Mucosa of descending colon (tissue), 3 donors: ENCODE measurements at regions not wholly inside any gene's neighbourhood (a gene's known extent, or its start where the extent isn't known, plus 50 kb on each side); places are given as distances from the start of the nearest gene placed in this dataset.

ENCODE experiments used
- ATAC-seq: fragments of 200-7000 bp; cut with Tn5 transposase; one replicate; pipeline ENCODE4 v1.9.1; 2020; ENCODE audit warnings: mild to moderate bottlenecking, moderate library complexity
- DNase-seq, 3 donors: peaks; one replicate each; pipeline ENCODE4 v3.0.0-alpha.2; 2020
- H3K36me3 ChIP-seq: fragments of 200-600 bp; one replicate; pipeline ENCODE4 v1.8.0; 2021; ENCODE audit warnings: low read depth, mild to moderate bottlenecking
- H3K4me1 ChIP-seq: fragments of 200-600 bp; one replicate; pipeline ENCODE4 v1.8.0; 2021; ENCODE audit warnings: low read depth, mild to moderate bottlenecking
- H3K4me3 ChIP-seq: fragments of 200-600 bp; one replicate; pipeline ENCODE4 v1.8.0; 2021; ENCODE audit warnings: mild to moderate bottlenecking
- H3K9me3 ChIP-seq: fragments of 200-600 bp; one replicate; pipeline ENCODE4 v1.8.0; 2021; ENCODE audit warnings: mild to moderate bottlenecking
- CTCF ChIP-seq: fragments of 200-600 bp; IDR thresholded peaks from one replicate; pipeline ENCODE4 v1.8.0; 2022; ENCODE audit warnings: antibody characterized with exemption, mild to moderate bottlenecking
- intact Hi-C, 2 donors: fragments of 100-400 bp; cut with DNase I in 1 of 2; cut with micrococcal nuclease in 1 of 2; formaldehyde crosslinking; loops; one replicate each; pipeline versions ENCODE4 v1.11.0 to v1.11.1; 2022; cut with DNase I, micrococcal nuclease
- donor health status: DM: no; HTN: no; CAD: no; lungs with moderate emphysema.
- donor health status: DM: no; HTN: no; CAD: no.
- donor health status: DM: no; HTN: yes; CAD: no.

- no peak for ATAC-seq
- no peak overlapping the region for H3K4me3 ChIP-seq
- DNase-seq = no peak
- TF ChIP-seq CTCF = no peak
- H3K36me3 ChIP-seq = no peaks in the 10 kb centered on the region
- no peaks in the 10 kb centered on the region for H3K4me1 ChIP-seq
- no peaks in the 10 kb centered on the region for H3K9me3 ChIP-seq
- intact Hi-C loops = no loop called here
Observed at GRCh38 chr10:25698638-25699037, 235.4 kb upstream of the MYO3A start.

DNA sequence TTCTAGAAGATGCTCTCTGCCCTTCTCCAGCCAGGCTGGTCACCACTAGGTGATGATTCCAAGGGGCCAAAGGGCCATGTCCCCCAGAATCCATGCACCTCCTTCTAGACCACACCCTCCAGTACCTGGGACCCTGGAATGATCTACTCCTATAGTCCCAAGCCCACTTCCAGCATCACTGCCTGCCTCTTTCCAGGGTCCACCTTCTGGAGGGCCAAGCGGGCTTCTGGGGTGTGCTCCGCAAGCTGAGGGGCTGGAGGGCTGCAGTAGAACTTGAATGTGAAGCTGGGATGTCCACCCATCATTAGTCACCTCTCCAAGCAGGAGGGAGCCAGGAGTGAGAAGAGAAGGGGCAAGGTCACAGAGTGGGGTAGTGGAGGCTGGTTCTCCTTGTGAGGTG is 234.4 kb upstream of the MYO3A start:
- no peaks in the 10 kb centered on the region for H3K4me1 ChIP-seq
- intact Hi-C loops = no loop called here
- TF ChIP-seq CTCF = no peak
- H3K9me3 ChIP-seq = no peaks in the 10 kb centered on the region
- no peaks in the 10 kb centered on the region for H3K36me3 ChIP-seq
- DNase-seq = no peak
- H3K4me3 ChIP-seq = no peak overlapping the region
- no peak for ATAC-seq

GRCh38 chr10:25701652-25702051 is 232.4 kb upstream of the MYO3A start:
- TF ChIP-seq CTCF = no peak
- no peak for DNase-seq
- Histone ChIP-seq H3K4me3 (no peak overlapping the region), H3K9me3 (no peaks in the 10 kb centered on the region), H3K4me1 (no peaks in the 10 kb centered on the region), H3K36me3 (no peaks in the 10 kb centered on the region)
- intact Hi-C loops = no loop called here
- ATAC-seq = no peak

DNA sequence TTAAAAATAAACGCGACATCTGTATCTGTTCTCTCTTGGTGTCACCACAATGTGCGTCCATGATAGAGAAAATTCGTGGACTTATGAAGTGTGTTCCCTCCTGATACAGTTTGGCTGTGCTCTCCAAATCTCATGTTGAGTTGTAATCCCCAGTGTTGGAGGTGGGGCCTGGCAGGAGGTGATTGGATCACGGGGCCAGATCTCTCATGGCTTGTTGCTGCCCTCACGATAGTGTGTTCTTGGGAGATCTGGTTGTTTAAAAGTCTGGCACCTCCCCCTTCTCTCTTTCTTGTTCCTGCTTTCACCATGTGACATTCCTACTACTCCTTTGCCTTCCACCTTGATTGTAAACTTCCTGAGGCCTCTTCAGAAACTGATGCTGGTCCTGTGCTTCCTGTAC is 229.4 kb upstream of the MYO3A start:
- intact Hi-C loops = no loop called here
- H3K9me3 ChIP-seq = no peaks in the 10 kb centered on the region
- DNase-seq = no peak
- ATAC-seq = no peak
- no peaks in the 10 kb centered on the region for H3K4me1 ChIP-seq
- H3K4me3 ChIP-seq = no peak overlapping the region
- no peaks in the 10 kb centered on the region for H3K36me3 ChIP-seq
- TF ChIP-seq CTCF = no peak

- DNase-seq = no peak
- no peaks in the 10 kb centered on the region for H3K36me3 ChIP-seq
- no peaks in the 10 kb centered on the region for H3K9me3 ChIP-seq
- intact Hi-C loops = no loop called here
- no peaks in the 10 kb centered on the region for H3K4me1 ChIP-seq
- H3K4me3 ChIP-seq = no peak overlapping the region
- no peak for TF ChIP-seq CTCF
- no peak for ATAC-seq
Observed at GRCh38 chr10:25707572-25707971, 226.5 kb upstream of the MYO3A start.

- H3K36me3 ChIP-seq = no peaks in the 10 kb centered on the region
- no peak for TF ChIP-seq CTCF
- intact Hi-C loops = no loop called here
Observed at GRCh38 chr10:25707976-25708671, 225.9 kb upstream of the MYO3A start.

More at GRCh38 chr10:25707976-25708671, 225.9 kb upstream of the MYO3A start:
- ATAC-seq (no peak), DNase-seq (no peak)
- Histone ChIP-seq H3K4me1 (no peaks in the 10 kb centered on the region), H3K9me3 (no peaks in the 10 kb centered on the region), H3K4me3 (no peak overlapping the region)
